IMR-90 (cell line): ENCODE measurements at regions not wholly inside any gene's neighbourhood (a gene's known extent, or its start where the extent isn't known, plus 50 kb on each side); places are given as distances from the start of the nearest gene placed in this dataset.

Experiments used
- ATAC-seq: fragments of 200-7000 bp; cut with Tn5 transposase; 2 replicates; pipeline ENCODE4 v1.9.1; 2020; ENCODE audit warnings: low read depth, mild to moderate bottlenecking, moderate library complexity
- BruUV-seq: library from RNA; stranded (reverse); fragments of 400-500 nt; replicated peaks from 2 replicates; lab custom pipeline; 2021; lab: Mats Ljungman, UMichigan
- CTCF ChIA-PET: fragments of 300-600 bp; formaldehyde crosslinking; extraction: SDS; loops from one replicate; lab custom pipeline; 2021; ENCODE audit warnings: antibody characterized with exemption; lab: Yijun Ruan, JAX
- POLR2A ChIA-PET: fragments of 300-600 bp; sonication (Branson Sonifier 250); formaldehyde crosslinking; loops from one replicate; lab custom pipeline; 2022; ENCODE audit warnings: antibody characterized with exemption; ENCODE audit not compliant: unreplicated experiment; lab: Charles Lee
- DNase-seq: peaks from one replicate; pipeline ENCODE4 v3.0.0; 2013
- H2AFZ ChIP-seq: replicated peaks from 2 replicates; pipeline ENCODE3; 2013; ENCODE audit warnings: low read length, mild to moderate bottlenecking; ENCODE audit not compliant: poor library complexity
- H2AK5ac ChIP-seq: 2 replicates; pipeline ENCODE4 v1.6.1; 2013; ENCODE audit warnings: low read depth, low read length, inconsistent platforms
- H2AK9ac ChIP-seq: replicated peaks from 2 replicates; pipeline ENCODE3; 2013; ENCODE audit warnings: mild to moderate bottlenecking, low read depth, low read length, moderate library complexity; ENCODE audit not compliant: poor library complexity
- H2BK120ac ChIP-seq: 2 replicates; pipeline ENCODE4 v1.6.1; 2013; ENCODE audit warnings: low read depth, low read length, inconsistent platforms
- H2BK15ac ChIP-seq: 3 replicates; pipeline ENCODE4 v1.6.1; 2013; ENCODE audit warnings: low read depth, low read length, inconsistent platforms
- H2BK20ac ChIP-seq: 2 replicates; pipeline ENCODE4 v1.6.1; 2013; ENCODE audit warnings: low read depth, mild to moderate bottlenecking, inconsistent platforms, low read length, moderate library complexity
- H2BK5ac ChIP-seq: 2 replicates; pipeline ENCODE4 v1.6.1; 2013; ENCODE audit warnings: mild to moderate bottlenecking, low read depth, low read length, inconsistent platforms; ENCODE audit not compliant: poor library complexity, severe bottlenecking
- H3K14ac ChIP-seq: replicated peaks from 2 replicates; pipeline ENCODE4 v1.6.1; 2013; ENCODE audit warnings: low read depth, low read length, inconsistent platforms
- H3K18ac ChIP-seq: 2 replicates; pipeline ENCODE4 v1.6.1; 2013; ENCODE audit warnings: low read depth, low read length, control low read depth
- H3K23ac ChIP-seq: 2 replicates; pipeline ENCODE4 v1.6.1; 2013; ENCODE audit warnings: low read depth, low read length, inconsistent platforms
- H3K27ac ChIP-seq: 2 replicates; pipeline ENCODE4 v1.5.1; 2013; ENCODE audit warnings: mild to moderate bottlenecking, control low read depth, low read length; ENCODE audit not compliant: insufficient read depth
- H3K27me3 ChIP-seq: 2 replicates; pipeline ENCODE4 v1.6.1; 2013; ENCODE audit warnings: low read length; ENCODE audit not compliant: control insufficient read depth, insufficient read depth
- H3K36me3 ChIP-seq: 2 replicates; pipeline ENCODE4 v1.6.1; 2013; ENCODE audit warnings: low read length, mixed read lengths; ENCODE audit not compliant: control insufficient read depth, insufficient read depth
- H3K4ac ChIP-seq: 2 replicates; pipeline ENCODE4 v1.6.1; 2013; ENCODE audit warnings: low read depth, low read length, inconsistent platforms
- H3K4me1 ChIP-seq: 2 replicates; pipeline ENCODE4 v1.6.1; 2013; ENCODE audit warnings: low read length, mixed read lengths; ENCODE audit not compliant: control insufficient read depth, insufficient read depth
- H3K4me2 ChIP-seq: 2 replicates; pipeline ENCODE4 v1.6.1; 2013; ENCODE audit warnings: low read depth, mild to moderate bottlenecking, control low read depth, low read length, moderate library complexity
- H3K4me3 ChIP-seq: 2 replicates; pipeline ENCODE4 v1.5.1; 2013; ENCODE audit warnings: low read depth, mild to moderate bottlenecking, control low read depth, low read length, moderate library complexity; ENCODE audit not compliant: insufficient read depth
- H3K56ac ChIP-seq: 2 replicates; pipeline ENCODE4 v1.6.1; 2013; ENCODE audit warnings: low read length, inconsistent platforms; ENCODE audit not compliant: insufficient read depth; ENCODE audit errors: extremely low read depth
- H3K79me1 ChIP-seq, 2 experiments: 2 replicates each; pipeline ENCODE4 v1.6.1; 2013; ENCODE audit warnings: low read length in 2 of 2, inconsistent platforms in 1 of 2, low read depth in 1 of 2
- H3K9ac ChIP-seq: 2 replicates; pipeline ENCODE4 v1.6.1; 2013; ENCODE audit warnings: low read depth, low read length, control low read depth
- H3K9me1 ChIP-seq: 2 replicates; pipeline ENCODE4 v1.6.1; 2013; ENCODE audit warnings: low read length, inconsistent platforms; ENCODE audit not compliant: insufficient read depth
- H3K9me3 ChIP-seq: 2 replicates; pipeline ENCODE4 v1.6.1; 2013; ENCODE audit warnings: low read length; ENCODE audit not compliant: control insufficient read depth, insufficient read depth
- H4K20me1 ChIP-seq: 2 replicates; pipeline ENCODE4 v1.6.1; 2013; ENCODE audit warnings: low read length, inconsistent platforms; ENCODE audit not compliant: insufficient read depth
- H4K5ac ChIP-seq: 2 replicates; pipeline ENCODE4 v1.6.1; 2013; ENCODE audit warnings: mild to moderate bottlenecking, low read depth, low read length, control low read depth
- H4K8ac ChIP-seq, 2 experiments: 2 replicates each; pipeline ENCODE4 v1.6.1; 2013; ENCODE audit warnings: low read depth in 2 of 2, low read length in 2 of 2, control low read depth in 1 of 2, inconsistent platforms in 1 of 2
- H4K91ac ChIP-seq: 2 replicates; pipeline ENCODE4 v1.6.1; 2013; ENCODE audit warnings: low read depth, low read length, inconsistent platforms; ENCODE audit not compliant: insufficient read depth
- BHLHE40 ChIP-seq: fragments of 150-350 bp; IDR thresholded peaks from 2 replicates; pipeline ENCODE4 v1.6.1; 2016; ENCODE audit warnings: mild to moderate bottlenecking, low read depth, low read length
- CHD1 ChIP-seq: IDR thresholded peaks from 2 replicates; pipeline ENCODE4 v1.6.1; 2012; ENCODE audit warnings: low read depth, low read length, improper control_type of control experiment
- ELK1 ChIP-seq: fragments of 150-350 bp; IDR thresholded peaks from 2 replicates; pipeline ENCODE4 v1.6.1; 2016; ENCODE audit warnings: low read depth, mild to moderate bottlenecking, low read length, moderate library complexity, borderline replicate concordance
- MAFK ChIP-seq: IDR thresholded peaks from 2 replicates; pipeline ENCODE4 v1.6.1; 2012; ENCODE audit warnings: low read depth, low read length, improper control_type of control experiment
- MAZ ChIP-seq: IDR thresholded peaks from 2 replicates; pipeline ENCODE4 v1.6.1; 2012; ENCODE audit warnings: low read depth, mild to moderate bottlenecking, low read length, improper control_type of control experiment, moderate library complexity, borderline replicate concordance
- MXI1 ChIP-seq: IDR thresholded peaks from 2 replicates; pipeline ENCODE4 v1.6.1; 2012; ENCODE audit warnings: low read depth, mild to moderate bottlenecking, low read length, moderate library complexity, borderline replicate concordance
- NFE2L2 ChIP-seq: fragments of 150-350 bp; IDR thresholded peaks from 2 replicates; pipeline ENCODE4 v1.6.1; 2016; ENCODE audit warnings: low read depth, mild to moderate bottlenecking, low read length
- POLR2A ChIP-seq: IDR thresholded peaks from 2 replicates; pipeline ENCODE4 v1.6.1; 2012; ENCODE audit warnings: mild to moderate bottlenecking, low read depth, low read length
- RAD21 ChIP-seq: IDR thresholded peaks from 2 replicates; pipeline ENCODE4 v1.6.1; 2012; ENCODE audit warnings: low read length, improper control_type of control experiment
- RFX5 ChIP-seq: IDR thresholded peaks from 2 replicates; pipeline ENCODE4 v1.8.0; 2012; ENCODE audit warnings: low read depth, mild to moderate bottlenecking, low read length, moderate library complexity
- SMC3 ChIP-seq: fragments of 150-350 bp; IDR thresholded peaks from 2 replicates; pipeline ENCODE4 v1.6.1; 2016; ENCODE audit warnings: low read depth, mild to moderate bottlenecking, antibody characterized with exemption, low read length, moderate library complexity
- USF2 ChIP-seq: fragments of 150-350 bp; IDR thresholded peaks from 2 replicates; pipeline ENCODE4 v1.6.1; 2017; ENCODE audit warnings: mild to moderate bottlenecking, antibody characterized with exemption, low read length, low read depth
- WGBS, 2 experiments: methylation state at CpG; one replicate each; pipeline versions ENCODE4 v1.1.5 to v1.1.7; 2013; ENCODE audit warnings: missing lambda C conversion rate in 2 of 2; ENCODE audit not compliant: insufficient read length in 1 of 2; ENCODE audit errors: extremely low coverage in 2 of 2; 5-methylcytosine and 5-hydroxymethylcytosine counted together
- dilution Hi-C: fragments of 300-500 bp; cut with HindIII; formaldehyde crosslinking; loops from one replicate; pipeline ENCODE4 v1.14.3; 2018; ENCODE audit warnings: low sequenced_read_pairs; ENCODE audit not compliant: unreplicated experiment
- in situ Hi-C: fragments of 300-500 bp; cut with MboI; formaldehyde crosslinking; loops from 3 replicates; pipeline ENCODE4 v1.14.3; 2019; ENCODE audit warnings: low sequenced_read_pairs, inconsistent platforms, mixed read lengths
- intact Hi-C: fragments of 100-400 bp; cut with micrococcal nuclease; formaldehyde crosslinking; loops from 2 replicates; pipeline ENCODE4 v1.10.0; 2022
- TF ChIP-seq, protein P1 (sequence below): conservative IDR thresholded peaks from 2 replicates; pipeline ENCODE4 v1.5.1; 2012; ENCODE audit warnings: mild to moderate bottlenecking, low read depth, low read length, improper control_type of control experiment

DNA sequence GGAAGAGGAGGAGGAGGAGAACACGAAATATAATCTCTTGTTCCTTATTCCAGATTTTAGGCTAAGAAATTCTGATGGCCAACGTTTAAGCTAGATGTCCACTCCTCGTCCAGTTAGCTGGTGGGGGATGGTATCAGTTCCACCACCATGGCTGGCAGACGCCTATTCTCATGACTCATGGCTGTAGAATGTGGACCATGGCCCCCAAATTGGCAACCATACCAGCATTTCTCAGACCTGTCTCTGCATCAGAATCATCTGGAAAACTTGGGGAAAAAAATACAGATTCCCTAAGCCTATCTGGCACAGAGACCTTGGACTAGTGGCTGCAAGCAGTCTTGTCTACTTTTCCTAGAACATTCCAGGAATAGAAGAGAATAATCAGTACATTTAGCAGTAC, 267.7 kb upstream of the SIX2 start:
- no peaks in the 10 kb centered on the region for H4K20me1 ChIP-seq
- H3K9me1 ChIP-seq: no peaks in the 10 kb centered on the region
- ATAC-seq (no peak), DNase-seq (no peak)
- H3K27me3 ChIP-seq: peaks cover 11% of the 10 kb centered on the region
- no peak overlapping the region for H2AFZ ChIP-seq
- no peak overlapping the region for H2BK120ac ChIP-seq
- no peak overlapping the region for H3K4me3 ChIP-seq
- H3K23ac ChIP-seq: no peak overlapping the region
- no peak overlapping the region for H3K18ac ChIP-seq
- H2BK5ac ChIP-seq: no peak overlapping the region
- WGBS, 2 experiments: 40% methylated on average over 1 of the region's 4 CpGs; no CpG with 5 or more reads in 1 of the 2 experiments
- H2AK5ac ChIP-seq: no peak overlapping the region; the same call in 1 of the 2 replicates
- H4K91ac ChIP-seq: no peak overlapping the region
- no peak overlapping the region for H3K9ac ChIP-seq
- no peak overlapping the region for H3K56ac ChIP-seq
- no peaks in the 10 kb centered on the region for H3K9me3 ChIP-seq
- POLR2A ChIA-PET: no interaction called here
- no peak overlapping the region for H4K8ac ChIP-seq
- H3K4me1 ChIP-seq: peaks cover 12% of the 10 kb centered on the region; the same call in 1 of the 2 replicates
- H2AK9ac ChIP-seq: no peak overlapping the region
- no peak overlapping the region for H3K27ac ChIP-seq
- no peak overlapping the region for H2BK15ac ChIP-seq
- H3K79me1 ChIP-seq: no peaks in the 10 kb centered on the region
- H4K5ac ChIP-seq: no peak overlapping the region
- no peak overlapping the region for H3K14ac ChIP-seq
- H3K4ac ChIP-seq: no peak overlapping the region
- BruUV-seq: no TSS peak
- no peak overlapping the region for H2BK20ac ChIP-seq
- in situ Hi-C loops: no loop called here
- TF ChIP-seq BHLHE40 (no peak), RAD21 (no peak), RFX5 (no peak), MXI1 (no peak), ELK1 (no peak), CHD1 (no peak), POLR2A (no peak), MAZ (no peak), NFE2L2 (no peak), MAFK (no peak), USF2 (no peak), SMC3 (no peak)
- TF ChIP-seq, protein P1, sequence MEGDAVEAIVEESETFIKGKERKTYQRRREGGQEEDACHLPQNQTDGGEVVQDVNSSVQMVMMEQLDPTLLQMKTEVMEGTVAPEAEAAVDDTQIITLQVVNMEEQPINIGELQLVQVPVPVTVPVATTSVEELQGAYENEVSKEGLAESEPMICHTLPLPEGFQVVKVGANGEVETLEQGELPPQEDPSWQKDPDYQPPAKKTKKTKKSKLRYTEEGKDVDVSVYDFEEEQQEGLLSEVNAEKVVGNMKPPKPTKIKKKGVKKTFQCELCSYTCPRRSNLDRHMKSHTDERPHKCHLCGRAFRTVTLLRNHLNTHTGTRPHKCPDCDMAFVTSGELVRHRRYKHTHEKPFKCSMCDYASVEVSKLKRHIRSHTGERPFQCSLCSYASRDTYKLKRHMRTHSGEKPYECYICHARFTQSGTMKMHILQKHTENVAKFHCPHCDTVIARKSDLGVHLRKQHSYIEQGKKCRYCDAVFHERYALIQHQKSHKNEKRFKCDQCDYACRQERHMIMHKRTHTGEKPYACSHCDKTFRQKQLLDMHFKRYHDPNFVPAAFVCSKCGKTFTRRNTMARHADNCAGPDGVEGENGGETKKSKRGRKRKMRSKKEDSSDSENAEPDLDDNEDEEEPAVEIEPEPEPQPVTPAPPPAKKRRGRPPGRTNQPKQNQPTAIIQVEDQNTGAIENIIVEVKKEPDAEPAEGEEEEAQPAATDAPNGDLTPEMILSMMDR: no peak
- dilution Hi-C loops: no loop called here
- intact Hi-C loops: no loop called here
- H3K4me2 ChIP-seq: no peak overlapping the region
- H3K36me3 ChIP-seq: no peaks in the 10 kb centered on the region
- CTCF ChIA-PET: no interaction called here
